Activated naive CD8-positive, alpha-beta T cell treated with anti-CD3 and anti-CD28 coated beads, Interleukin-2, amount 10 ng/mL, durations not matched to agents 7 days and 5 days (primary cell): ENCODE measurements at regions not wholly inside any gene's neighbourhood (a gene's known extent, or its start where the extent isn't known, plus 50 kb on each side); places are given as distances from the start of the nearest gene placed in this dataset.

Experiments used
- ATAC-seq: fragments of 150-1000 bp; cut with Tn5 transposase; one replicate; pipeline ENCODE4 v1.10.0; 2021; ENCODE audit warnings: low read depth, moderate library complexity
- POLR2A ChIA-PET: fragments of 350-600 bp; sonication (Branson Sonifier 250); formaldehyde crosslinking; loops from one replicate; lab custom pipeline; 2021; ENCODE audit warnings: antibody characterized with exemption; lab: Charles Lee
- DNase-seq: peaks from one replicate; pipeline ENCODE4 v3.0.0; 2021
- H3K27ac Mint-ChIP-seq: one replicate; pipeline ENCODE4 v1.8.0; 2022; ENCODE audit warnings: mild to moderate bottlenecking, mixed read lengths
- H3K27me3 Mint-ChIP-seq: one replicate; pipeline ENCODE4 v1.8.0; 2022; ENCODE audit warnings: mild to moderate bottlenecking, moderate library complexity, mixed read lengths
- H3K36me3 Mint-ChIP-seq: one replicate; pipeline ENCODE4 v1.8.0; 2021; ENCODE audit warnings: mild to moderate bottlenecking, mixed read lengths
- H3K4me1 Mint-ChIP-seq: one replicate; pipeline ENCODE4 v1.8.0; 2021; ENCODE audit warnings: mixed read lengths
- H3K4me3 Mint-ChIP-seq: one replicate; pipeline ENCODE4 v1.8.0; 2022; ENCODE audit warnings: mild to moderate bottlenecking, moderate library complexity, mixed read lengths
- H3K9me3 Mint-ChIP-seq: one replicate; pipeline ENCODE4 v1.8.0; 2021; ENCODE audit warnings: mixed read lengths

DNA sequence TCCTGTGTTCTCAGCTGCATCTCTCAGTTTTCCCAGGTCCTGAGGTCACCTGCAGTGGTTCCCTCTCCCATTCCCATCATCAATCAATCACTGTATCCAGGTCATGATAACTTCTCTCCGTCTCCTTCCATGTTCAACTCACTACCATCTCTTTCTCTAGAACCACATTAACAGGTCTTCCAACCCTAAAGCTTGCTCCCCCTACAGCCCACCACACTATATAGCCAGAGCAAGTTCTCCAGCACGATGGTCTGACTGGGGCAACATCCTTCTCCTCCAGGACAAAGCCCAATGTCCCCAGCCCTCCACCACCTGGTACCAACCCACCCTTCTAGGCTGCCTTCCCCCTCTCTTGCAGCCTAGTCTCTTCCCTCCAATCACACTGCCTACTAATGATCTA, 241.6 kb downstream of the CDK5RAP2 start:
- H3K4me3 Mint-ChIP-seq = no peak overlapping the region
- H3K4me1 Mint-ChIP-seq = no peaks in the 10 kb centered on the region
- H3K36me3 Mint-ChIP-seq = no peaks in the 10 kb centered on the region
- POLR2A ChIA-PET = no interaction called here
- DNase-seq (no peak), ATAC-seq (no peak)
- peaks cover 10% of the 10 kb centered on the region for H3K27me3 Mint-ChIP-seq
- no peak overlapping the region for H3K27ac Mint-ChIP-seq
- no peaks in the 10 kb centered on the region for H3K9me3 Mint-ChIP-seq

DNA sequence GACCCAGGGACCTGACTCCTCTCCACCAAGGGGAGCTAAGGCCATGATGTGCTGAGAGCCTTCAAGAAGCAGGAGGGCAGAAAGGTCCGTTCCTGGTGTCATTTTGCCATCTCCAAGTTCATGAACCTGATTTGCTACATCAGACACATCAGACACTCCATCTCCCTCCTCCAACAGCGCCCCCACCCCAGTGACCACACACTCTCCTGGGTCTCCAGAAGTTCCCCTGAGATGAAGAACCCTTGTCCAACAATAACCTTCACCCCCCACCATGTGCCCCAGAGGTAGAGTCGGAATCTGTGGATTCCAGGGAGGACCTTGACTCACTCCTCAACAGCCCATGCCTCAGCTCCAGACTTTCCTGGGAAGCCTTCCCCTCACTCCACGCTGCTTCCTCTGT, 242.8 kb downstream of the CDK5RAP2 start:
- no peaks in the 10 kb centered on the region for H3K4me1 Mint-ChIP-seq
- DNase-seq = no peak
- H3K36me3 Mint-ChIP-seq = no peaks in the 10 kb centered on the region
- H3K27me3 Mint-ChIP-seq = peaks cover 10% of the 10 kb centered on the region
- no peak for ATAC-seq
- POLR2A ChIA-PET = no interaction called here
- H3K9me3 Mint-ChIP-seq = no peaks in the 10 kb centered on the region
- H3K4me3 Mint-ChIP-seq = no peak overlapping the region
- no peak overlapping the region for H3K27ac Mint-ChIP-seq

DNA sequence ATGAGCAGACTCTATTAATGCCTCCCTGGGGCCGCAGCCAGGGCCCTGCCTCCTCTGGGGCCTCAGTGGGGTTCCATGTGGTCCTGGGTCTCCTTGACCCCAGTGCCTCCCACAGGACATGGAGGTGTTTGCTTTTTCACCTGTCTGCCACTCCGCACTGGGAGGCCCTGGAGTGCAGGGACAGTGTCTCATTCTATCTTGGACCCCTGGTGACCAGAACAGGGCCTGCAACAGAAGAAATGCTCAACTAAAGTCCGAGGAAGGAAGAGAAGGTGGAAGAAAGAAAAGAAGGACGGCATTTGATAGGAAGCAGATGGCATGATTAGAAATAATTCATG, 243.2 kb downstream of the CDK5RAP2 start:
- Mint-ChIP-seq H3K4me1 (no peaks in the 10 kb centered on the region), H3K36me3 (no peaks in the 10 kb centered on the region), H3K9me3 (no peaks in the 10 kb centered on the region), H3K4me3 (no peak overlapping the region), H3K27ac (no peak overlapping the region), H3K27me3 (peaks cover 10% of the 10 kb centered on the region)
- ATAC-seq (no peak), DNase-seq (no peak)
- POLR2A ChIA-PET = no interaction called here

DNA sequence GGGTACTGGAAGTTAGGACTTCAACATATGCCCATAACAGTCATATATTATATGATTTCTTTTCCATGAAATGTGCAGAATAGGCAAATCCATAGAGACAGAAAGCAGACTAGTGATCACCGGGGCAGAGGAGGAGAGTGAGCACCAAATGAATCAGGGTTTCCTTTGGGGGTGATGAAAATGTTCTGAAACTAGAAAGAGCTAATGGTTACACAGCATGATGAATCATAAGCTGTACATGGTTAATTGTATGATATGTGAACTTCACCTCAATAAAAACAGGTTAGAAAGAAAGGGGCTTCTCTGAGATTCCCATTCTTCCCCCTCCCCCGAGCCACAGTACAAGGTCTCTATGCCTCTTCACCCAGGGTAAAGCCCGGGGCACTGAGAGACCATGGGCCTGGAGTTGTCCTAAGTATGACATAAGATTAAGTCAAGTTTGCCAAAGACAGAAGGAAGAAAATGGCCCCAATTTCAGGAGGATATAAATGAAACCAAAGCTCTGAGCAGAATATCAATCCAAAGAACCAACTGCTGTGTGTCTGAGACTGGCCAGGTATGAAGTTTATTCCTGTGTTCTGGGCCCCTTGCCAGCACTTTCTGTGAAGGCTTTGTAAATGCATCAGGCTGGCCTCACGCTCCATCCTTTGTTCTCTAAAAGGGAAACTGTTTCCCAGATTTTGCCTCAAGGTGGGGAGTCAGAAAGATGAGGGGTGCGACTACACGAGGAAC, 243.8 kb downstream of the CDK5RAP2 start:
- Mint-ChIP-seq H3K36me3 (no peaks in the 10 kb centered on the region), H3K9me3 (no peaks in the 10 kb centered on the region), H3K27ac (no peak overlapping the region), H3K4me1 (no peaks in the 10 kb centered on the region), H3K27me3 (peaks cover 10% of the 10 kb centered on the region), H3K4me3 (no peak overlapping the region)
- POLR2A ChIA-PET = no interaction called here
- DNase-seq (no peak), ATAC-seq (no peak)

DNA sequence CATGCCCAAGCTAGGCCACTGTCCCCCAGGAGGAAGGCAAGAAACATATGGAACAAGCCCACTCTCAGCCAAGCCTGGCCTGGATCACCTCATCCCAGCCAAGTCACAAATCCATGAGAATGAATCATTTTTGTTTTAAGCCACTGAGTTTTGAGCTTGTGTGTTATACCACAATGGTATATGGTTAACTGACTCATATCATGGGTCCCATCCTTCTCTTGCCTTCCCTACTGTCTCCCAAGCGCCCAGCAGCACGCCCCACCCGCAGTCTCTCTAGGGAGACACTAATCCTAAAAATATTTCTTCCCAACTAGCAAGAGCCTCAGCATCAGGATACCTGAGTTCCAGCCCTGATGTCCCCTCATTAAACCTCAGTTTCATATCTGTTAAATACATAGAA, 248.1 kb downstream of the CDK5RAP2 start:
- Mint-ChIP-seq H3K36me3 (no peaks in the 10 kb centered on the region), H3K4me3 (no peak overlapping the region), H3K27ac (no peak overlapping the region), H3K4me1 (no peaks in the 10 kb centered on the region), H3K27me3 (peaks cover 7% of the 10 kb centered on the region), H3K9me3 (peaks cover 2% of the 10 kb centered on the region)
- ATAC-seq (no peak), DNase-seq (no peak)
- POLR2A ChIA-PET = no interaction called here

DNA sequence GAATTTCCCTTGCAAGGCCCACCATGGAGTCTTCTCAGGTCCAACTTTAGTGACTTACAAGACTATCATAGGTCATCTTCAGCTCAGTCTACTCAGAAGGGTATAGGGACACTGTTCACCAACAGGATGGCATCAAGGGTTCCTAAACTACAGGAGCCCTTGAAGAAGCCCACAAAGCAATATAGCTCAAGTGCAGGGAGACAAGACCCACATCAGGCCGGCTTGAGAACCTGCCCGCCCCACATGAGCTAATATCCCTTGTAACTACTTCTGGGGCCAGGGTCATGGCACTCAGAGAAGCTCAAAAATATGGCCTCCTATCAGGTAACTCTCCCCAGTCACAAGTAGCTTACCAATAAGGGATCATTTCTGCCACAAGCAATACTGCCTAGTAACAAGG, 249.9 kb downstream of the CDK5RAP2 start:
- peaks cover 7% of the 10 kb centered on the region for H3K27me3 Mint-ChIP-seq
- H3K27ac Mint-ChIP-seq = no peak overlapping the region

DNA sequence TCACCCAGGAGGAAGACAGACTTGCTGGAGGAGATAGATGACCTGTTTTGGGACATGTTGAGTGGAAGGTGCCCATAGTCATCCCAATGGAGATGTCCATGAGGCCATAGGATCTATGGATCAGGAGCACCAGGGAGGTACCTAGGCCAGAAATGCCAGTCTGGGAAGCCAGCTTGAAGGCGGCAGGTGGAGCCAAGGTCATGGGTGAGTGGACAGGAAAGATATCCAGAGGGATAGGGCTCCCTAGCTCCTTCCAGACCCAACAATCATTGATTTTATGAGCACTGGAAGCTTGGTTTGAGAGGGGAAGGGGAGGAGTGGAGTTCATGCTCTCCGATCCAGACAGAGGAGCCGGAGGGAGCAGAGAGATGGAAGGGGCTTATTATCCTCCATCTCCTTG, 252.6 kb downstream of the CDK5RAP2 start:
- POLR2A ChIA-PET = no interaction called here
- DNase-seq (no peak), ATAC-seq (no peak)
- Mint-ChIP-seq H3K36me3 (no peaks in the 10 kb centered on the region), H3K27me3 (peaks cover 5% of the 10 kb centered on the region), H3K27ac (no peak overlapping the region), H3K9me3 (peaks cover 2% of the 10 kb centered on the region), H3K4me3 (no peak overlapping the region), H3K4me1 (peaks cover 2% of the 10 kb centered on the region)

More for the DNA sequence above, 249.9 kb downstream of the CDK5RAP2 start:
- H3K36me3 Mint-ChIP-seq = no peaks in the 10 kb centered on the region
- POLR2A ChIA-PET = no interaction called here
- no peak overlapping the region for H3K4me3 Mint-ChIP-seq
- no peak for ATAC-seq
- H3K9me3 Mint-ChIP-seq = peaks cover 2% of the 10 kb centered on the region
- no peak for DNase-seq
- H3K4me1 Mint-ChIP-seq = no peaks in the 10 kb centered on the region

DNA sequence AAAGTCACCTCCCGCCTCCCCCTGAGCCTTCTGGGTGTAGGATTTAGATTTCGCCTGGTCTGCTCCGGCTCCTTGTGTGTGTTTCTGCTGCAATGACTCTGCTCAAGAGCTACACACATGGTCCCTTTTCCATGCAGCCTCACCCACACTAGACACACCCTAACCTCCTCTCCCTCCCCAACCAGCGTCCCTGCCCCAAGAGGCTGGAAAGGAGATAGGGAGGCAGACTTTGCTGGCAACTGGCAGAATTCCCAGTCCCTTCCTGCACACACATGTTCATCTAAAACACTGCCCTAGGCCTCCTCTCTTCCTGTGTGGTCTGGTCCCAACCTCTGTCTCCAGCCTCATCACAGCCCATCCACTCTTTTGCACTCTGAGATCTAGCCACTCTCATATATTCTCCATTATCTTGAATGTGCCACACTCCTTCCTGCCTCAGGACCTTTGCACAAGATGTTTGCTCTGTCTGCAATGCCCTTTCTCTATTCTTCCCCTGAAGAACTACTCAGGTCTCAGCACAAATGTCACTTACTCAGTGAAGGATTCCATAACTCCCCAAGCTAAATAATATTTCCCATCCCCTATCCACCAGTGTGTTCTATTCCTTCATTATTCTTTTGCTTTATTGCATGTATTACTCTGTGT, 253.8 kb downstream of the CDK5RAP2 start:
- H3K4me1 Mint-ChIP-seq = peaks cover 2% of the 10 kb centered on the region
- DNase-seq (no peak), ATAC-seq (no peak)
- H3K4me3 Mint-ChIP-seq = no peak overlapping the region
- no peaks in the 10 kb centered on the region for H3K36me3 Mint-ChIP-seq
- H3K9me3 Mint-ChIP-seq = peaks cover 2% of the 10 kb centered on the region
- POLR2A ChIA-PET = no interaction called here
- peaks cover 5% of the 10 kb centered on the region for H3K27me3 Mint-ChIP-seq
- no peak overlapping the region for H3K27ac Mint-ChIP-seq

DNA sequence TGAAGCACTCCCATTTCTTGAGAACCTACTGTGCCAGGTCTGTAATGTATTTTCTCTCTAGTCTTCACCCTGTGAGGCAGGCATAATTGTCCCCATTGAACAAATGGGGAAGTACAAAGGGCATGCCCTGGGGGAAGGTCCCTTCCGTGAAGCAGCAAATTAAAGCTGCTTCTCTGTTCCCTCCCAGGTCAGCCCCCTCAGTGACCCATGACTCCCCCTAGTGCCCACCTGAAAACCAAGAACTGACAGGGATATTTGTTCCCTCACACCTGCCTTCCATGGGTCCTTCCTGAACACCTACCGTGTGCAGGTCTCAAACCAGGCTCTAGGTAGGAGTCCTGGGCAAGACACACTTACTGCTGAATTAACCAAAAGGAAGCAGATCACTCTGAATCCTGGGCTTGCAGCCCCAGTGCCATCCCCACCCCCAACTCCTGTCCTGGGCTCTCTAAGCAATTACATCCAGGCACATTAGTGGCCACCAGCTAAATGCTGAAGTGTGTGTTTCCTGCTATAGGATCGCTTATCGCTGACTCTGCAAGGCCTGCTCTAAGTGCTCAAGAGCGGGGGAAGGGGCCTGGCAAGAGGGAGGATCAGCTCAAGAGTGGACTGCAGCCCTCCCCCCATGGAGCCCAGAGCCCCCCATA, 254.8 kb downstream of the CDK5RAP2 start:
- no peak overlapping the region for H3K27ac Mint-ChIP-seq
- ATAC-seq (no peak), DNase-seq (no peak)
- POLR2A ChIA-PET = no interaction called here
- no peaks in the 10 kb centered on the region for H3K36me3 Mint-ChIP-seq
- H3K27me3 Mint-ChIP-seq = peaks cover 5% of the 10 kb centered on the region
- no peaks in the 10 kb centered on the region for H3K9me3 Mint-ChIP-seq
- no peak overlapping the region for H3K4me3 Mint-ChIP-seq
- H3K4me1 Mint-ChIP-seq = peaks cover 2% of the 10 kb centered on the region

DNA sequence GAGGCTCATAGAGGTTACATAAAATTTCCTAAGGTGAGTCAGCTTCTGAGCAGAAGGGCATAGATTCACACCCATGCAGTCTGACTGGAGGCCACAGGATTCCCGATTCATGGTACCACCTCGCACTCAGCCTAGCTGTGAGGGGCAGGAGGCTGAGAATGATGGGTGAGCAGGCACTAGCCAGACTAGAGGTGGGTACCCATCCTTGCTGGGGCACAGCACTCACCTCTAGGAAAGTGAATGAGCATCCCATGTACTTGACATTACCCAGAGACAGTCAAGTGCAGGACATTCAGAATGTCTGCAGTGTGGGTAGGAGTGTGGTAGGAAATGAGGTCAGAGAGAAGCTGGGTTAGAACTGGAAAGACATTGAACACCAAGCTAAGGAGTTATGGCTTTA, 255.5 kb downstream of the CDK5RAP2 start:
- POLR2A ChIA-PET = no interaction called here
- Mint-ChIP-seq H3K4me1 (peaks cover 2% of the 10 kb centered on the region), H3K4me3 (no peak overlapping the region), H3K27ac (no peak overlapping the region), H3K9me3 (no peaks in the 10 kb centered on the region), H3K27me3 (peaks cover 5% of the 10 kb centered on the region), H3K36me3 (no peaks in the 10 kb centered on the region)
- DNase-seq = no peak
- ATAC-seq = no peak

DNA sequence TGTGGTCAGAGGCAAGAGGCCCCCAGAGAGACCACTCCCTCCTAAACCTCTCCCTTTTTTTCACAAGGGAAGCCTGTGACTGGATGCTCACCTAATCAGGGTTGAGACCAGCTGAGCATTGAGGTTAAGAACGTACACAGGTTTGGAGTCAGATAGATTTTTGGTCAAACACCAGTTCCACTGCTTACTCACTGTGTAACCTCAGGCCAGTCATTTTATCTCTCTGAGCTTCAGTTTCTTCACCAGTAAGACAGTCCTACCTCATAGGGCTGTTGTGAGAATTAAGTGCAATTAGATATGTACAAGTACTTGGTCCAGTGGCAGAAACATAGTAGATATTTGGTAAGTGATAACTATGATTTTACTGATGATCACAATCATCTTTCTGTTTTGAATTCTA, 256.8 kb downstream of the CDK5RAP2 start:
- POLR2A ChIA-PET = no interaction called here
- DNase-seq = no peak
- peaks cover 10% of the 10 kb centered on the region for H3K27me3 Mint-ChIP-seq
- peaks cover 2% of the 10 kb centered on the region for H3K4me1 Mint-ChIP-seq
- H3K36me3 Mint-ChIP-seq = no peaks in the 10 kb centered on the region
- ATAC-seq = no peak
- H3K27ac Mint-ChIP-seq = no peak overlapping the region
- H3K4me3 Mint-ChIP-seq = no peak overlapping the region
- H3K9me3 Mint-ChIP-seq = no peaks in the 10 kb centered on the region

DNA sequence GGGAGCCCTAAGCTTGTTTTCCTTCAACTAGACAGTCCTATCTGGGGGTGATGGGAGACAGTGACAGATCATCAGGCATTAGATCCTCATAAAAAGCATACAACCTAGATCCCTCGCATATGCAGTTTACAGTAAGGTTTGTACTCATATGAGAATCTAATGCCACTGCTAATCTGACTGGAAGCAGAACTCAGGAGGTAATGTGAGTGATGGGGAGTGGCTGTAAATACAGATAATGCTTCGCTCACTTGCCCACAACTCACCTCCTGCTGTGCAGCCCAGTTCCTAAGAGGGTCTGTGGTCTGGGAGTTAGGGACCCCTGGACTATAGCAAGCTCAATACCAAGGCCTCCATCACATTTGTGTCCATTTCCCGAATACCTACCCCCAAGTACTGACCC, 260.5 kb downstream of the CDK5RAP2 start:
- Mint-ChIP-seq H3K36me3 (no peaks in the 10 kb centered on the region), H3K27me3 (peaks cover 13% of the 10 kb centered on the region), H3K4me3 (no peak overlapping the region), H3K4me1 (no peaks in the 10 kb centered on the region), H3K9me3 (peaks cover 4% of the 10 kb centered on the region), H3K27ac (no peak overlapping the region)
- DNase-seq (no peak), ATAC-seq (no peak)
- POLR2A ChIA-PET = no interaction called here

DNA sequence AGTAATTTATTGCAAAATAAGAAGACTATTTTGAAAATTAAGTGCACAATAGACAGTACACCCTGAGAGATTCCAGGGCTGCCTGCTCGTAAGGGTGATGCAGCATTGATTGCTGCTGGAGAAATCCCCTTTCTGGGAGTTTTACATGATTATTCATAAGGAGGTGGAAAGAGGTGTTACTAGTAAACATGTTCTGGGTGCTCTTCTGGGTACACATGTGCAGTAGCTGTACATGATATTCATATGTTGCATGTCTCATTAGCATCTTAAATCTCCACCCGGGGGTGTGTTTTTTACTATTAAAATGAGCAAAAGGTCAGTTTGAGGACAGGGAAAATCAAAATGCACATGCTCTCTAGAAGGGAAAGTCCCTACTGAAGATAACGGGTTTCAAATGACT, 264.8 kb downstream of the CDK5RAP2 start:
- Mint-ChIP-seq H3K27ac (no peak overlapping the region), H3K4me3 (no peak overlapping the region), H3K9me3 (peaks cover 4% of the 10 kb centered on the region), H3K4me1 (no peaks in the 10 kb centered on the region), H3K36me3 (no peaks in the 10 kb centered on the region), H3K27me3 (peaks cover 13% of the 10 kb centered on the region)
- ATAC-seq = no peak
- DNase-seq = no peak
- POLR2A ChIA-PET = no interaction called here

DNA sequence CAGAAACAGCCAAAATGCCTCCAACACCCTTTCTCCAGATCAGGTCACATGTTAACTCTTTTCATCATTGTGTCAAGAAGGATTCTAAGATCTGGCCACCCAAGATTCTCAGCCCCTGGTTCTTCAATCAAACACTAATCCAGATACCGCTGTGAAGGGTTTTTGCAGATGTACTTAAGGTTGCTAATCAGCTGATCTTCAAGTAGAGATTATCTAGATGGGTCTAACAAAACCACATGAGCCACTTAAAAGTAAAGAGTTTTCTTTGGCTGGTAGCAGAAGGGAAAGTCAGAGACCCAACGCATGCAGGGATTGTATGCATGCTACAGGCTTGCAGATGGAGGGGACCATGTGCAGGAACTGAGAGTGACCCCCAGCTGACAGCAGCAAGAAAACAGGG, 267.9 kb downstream of the CDK5RAP2 start:
- Mint-ChIP-seq H3K27ac (no peak overlapping the region), H3K27me3 (peaks cover 5% of the 10 kb centered on the region), H3K9me3 (peaks cover 4% of the 10 kb centered on the region), H3K4me1 (no peaks in the 10 kb centered on the region), H3K36me3 (no peaks in the 10 kb centered on the region), H3K4me3 (no peak overlapping the region)
- ATAC-seq (no peak), DNase-seq (no peak)
- POLR2A ChIA-PET = no interaction called here
